OCI-LY7 (cell line): ENCODE measurements at regions not wholly inside any gene's neighbourhood (a gene's known extent, or its start where the extent isn't known, plus 50 kb on each side); places are given as distances from the start of the nearest gene placed in this dataset.

ENCODE experiments used
- BruUV-seq: library from RNA; stranded (reverse); fragments of 400-500 nt; replicated peaks from 2 replicates; lab custom pipeline; 2021; lab: Mats Ljungman, UMichigan
- CTCF ChIA-PET: fragments of 300-600 bp; sonication (Branson Sonifier 250); formaldehyde crosslinking; loops from one replicate; lab custom pipeline; 2022; ENCODE audit warnings: antibody characterized with exemption; ENCODE audit not compliant: unreplicated experiment; lab: Charles Lee
- POLR2A ChIA-PET: fragments of 300-600 bp; sonication (Branson Sonifier 250); formaldehyde crosslinking; loops from one replicate; lab custom pipeline; 2022; ENCODE audit warnings: antibody characterized with exemption; lab: Charles Lee
- DNase-seq: peaks from one replicate; pipeline ENCODE4 v3.0.0-alpha.2; 2015; ENCODE audit warnings: low spot score
- H2AFZ ChIP-seq: fragments of 200-600 bp; sonication (generic), shearing (Covaris generic); 2 replicates; pipeline ENCODE4 v1.6.1; 2014; ENCODE audit warnings: mild to moderate bottlenecking, antibody characterized with exemption, low read length, moderate library complexity
- H3K27ac ChIP-seq: fragments of 200-600 bp; sonication (generic); 2 replicates; pipeline ENCODE4 v1.5.1; 2014; ENCODE audit warnings: mixed run types, low read depth, mild to moderate bottlenecking, moderate library complexity, low read length, inconsistent platforms; ENCODE audit not compliant: poor library complexity, severe bottlenecking
- H3K36me3 ChIP-seq: fragments of 200-600 bp; sonication (generic); 2 replicates; pipeline ENCODE4 v1.6.1; 2014; ENCODE audit warnings: mild to moderate bottlenecking, antibody characterized with exemption, low read length, moderate library complexity, mixed read lengths; ENCODE audit not compliant: insufficient read depth
- H3K4me1 ChIP-seq: fragments of 200-600 bp; sonication (generic); 2 replicates; pipeline ENCODE4 v1.5.1; 2014; ENCODE audit warnings: mild to moderate bottlenecking, low read length; ENCODE audit not compliant: insufficient read depth, poor library complexity, severe bottlenecking
- H3K4me2 ChIP-seq: fragments of 200-600 bp; sonication (generic); 2 replicates; pipeline ENCODE4 v1.6.1; 2014; ENCODE audit warnings: mild to moderate bottlenecking, low read length
- H3K4me3 ChIP-seq: fragments of 200-600 bp; sonication (generic); 2 replicates; pipeline ENCODE4 v1.5.1; 2014; ENCODE audit warnings: mild to moderate bottlenecking, low read depth, low read length; ENCODE audit not compliant: poor library complexity, severe bottlenecking
- H3K79me2 ChIP-seq: fragments of 200-600 bp; sonication (generic); 2 replicates; pipeline ENCODE4 v1.6.1; 2016; ENCODE audit warnings: low read depth, mild to moderate bottlenecking, low read length, moderate library complexity, mixed read lengths; ENCODE audit not compliant: insufficient read depth
- H3K9me2 ChIP-seq: fragments of 200-600 bp; sonication (generic); 2 replicates; pipeline ENCODE4 v1.6.1; 2016; ENCODE audit warnings: mild to moderate bottlenecking, low read length, mixed read lengths; ENCODE audit not compliant: insufficient read depth
- H3K9me3 ChIP-seq: fragments of 200-600 bp; sonication (generic); 2 replicates; pipeline ENCODE4 v1.6.1; 2014; ENCODE audit warnings: mild to moderate bottlenecking, mixed run types, low read length, mixed read lengths
- H4K20me1 ChIP-seq: fragments of 200-600 bp; sonication (generic); 2 replicates; pipeline ENCODE4 v1.6.1; 2014; ENCODE audit warnings: mild to moderate bottlenecking, antibody characterized with exemption, low read length, moderate library complexity, mixed read lengths; ENCODE audit not compliant: insufficient read depth
- EZH2phosphoT487 ChIP-seq: fragments of 200-600 bp; sonication (generic); IDR thresholded peaks from 2 replicates; pipeline ENCODE4 v1.6.1; 2018; ENCODE audit warnings: low read depth, borderline replicate concordance, mild to moderate bottlenecking, mixed run types, antibody characterized with exemption, low read length, moderate library complexity, mixed read lengths
- intact Hi-C: fragments of 100-400 bp; cut with micrococcal nuclease; formaldehyde crosslinking; loops from one replicate; pipeline ENCODE4 v1.10.0; 2022; ENCODE audit not compliant: unreplicated experiment
- TF ChIP-seq, protein P1 (sequence below): fragments of 200-600 bp; sonication (generic); conservative IDR thresholded peaks from 2 replicates; pipeline ENCODE4 v1.5.1; 2014; ENCODE audit warnings: mild to moderate bottlenecking, antibody characterized with exemption, low read length, moderate library complexity, mixed read lengths

- CTCF ChIA-PET, result no interaction called here
- no peaks in the 10 kb centered on the region for H3K79me2 ChIP-seq
Observed at GRCh38 chr11:112439614-112440013, 179.0 kb upstream of the PLET1 start.

GRCh38 chr11:112440518-112440917 lies 179.9 kb upstream of the PLET1 start:
- Histone ChIP-seq H3K36me3 (no peaks in the 10 kb centered on the region), H2AFZ (no peak overlapping the region), H3K4me3 (no peak overlapping the region), H4K20me1 (no peaks in the 10 kb centered on the region), H3K79me2 (no peaks in the 10 kb centered on the region), H3K27ac (no peak overlapping the region), H3K4me1 (no peaks in the 10 kb centered on the region), H3K9me3 (peaks cover 15% of the 10 kb centered on the region; the same call in 1 of the 2 replicates), H3K9me2 (no peaks in the 10 kb centered on the region), H3K4me2 (no peak overlapping the region)
- CTCF ChIA-PET, result interaction anchor here (1.0 kb wide), 1 partner anchor 22 kb away, joined by 3 read pairs; no protein-coding TSS in a partner anchor
- no peak for TF ChIP-seq EZH2phosphoT487
- TF ChIP-seq, protein P1, sequence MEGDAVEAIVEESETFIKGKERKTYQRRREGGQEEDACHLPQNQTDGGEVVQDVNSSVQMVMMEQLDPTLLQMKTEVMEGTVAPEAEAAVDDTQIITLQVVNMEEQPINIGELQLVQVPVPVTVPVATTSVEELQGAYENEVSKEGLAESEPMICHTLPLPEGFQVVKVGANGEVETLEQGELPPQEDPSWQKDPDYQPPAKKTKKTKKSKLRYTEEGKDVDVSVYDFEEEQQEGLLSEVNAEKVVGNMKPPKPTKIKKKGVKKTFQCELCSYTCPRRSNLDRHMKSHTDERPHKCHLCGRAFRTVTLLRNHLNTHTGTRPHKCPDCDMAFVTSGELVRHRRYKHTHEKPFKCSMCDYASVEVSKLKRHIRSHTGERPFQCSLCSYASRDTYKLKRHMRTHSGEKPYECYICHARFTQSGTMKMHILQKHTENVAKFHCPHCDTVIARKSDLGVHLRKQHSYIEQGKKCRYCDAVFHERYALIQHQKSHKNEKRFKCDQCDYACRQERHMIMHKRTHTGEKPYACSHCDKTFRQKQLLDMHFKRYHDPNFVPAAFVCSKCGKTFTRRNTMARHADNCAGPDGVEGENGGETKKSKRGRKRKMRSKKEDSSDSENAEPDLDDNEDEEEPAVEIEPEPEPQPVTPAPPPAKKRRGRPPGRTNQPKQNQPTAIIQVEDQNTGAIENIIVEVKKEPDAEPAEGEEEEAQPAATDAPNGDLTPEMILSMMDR, result no peak
- POLR2A ChIA-PET, result no interaction called here
- no TSS peak for BruUV-seq
- no peak for DNase-seq
- intact Hi-C loops, result no loop called here

More at GRCh38 chr11:112439614-112440013, 179.0 kb upstream of the PLET1 start:
- no peak for DNase-seq
- Histone ChIP-seq H3K27ac (no peak overlapping the region), H3K4me1 (no peaks in the 10 kb centered on the region), H3K4me2 (no peak overlapping the region), H3K9me2 (no peaks in the 10 kb centered on the region), H3K4me3 (no peak overlapping the region), H2AFZ (no peak overlapping the region), H3K9me3 (peaks cover 7% of the 10 kb centered on the region; the same call in 1 of the 2 replicates), H4K20me1 (no peaks in the 10 kb centered on the region), H3K36me3 (no peaks in the 10 kb centered on the region)
- no TSS peak for BruUV-seq
- TF ChIP-seq, protein P1, result no peak
- no peak for TF ChIP-seq EZH2phosphoT487
- POLR2A ChIA-PET, result no interaction called here
- intact Hi-C loops, result no loop called here

- no peak for DNase-seq
- no peak overlapping the region for H2AFZ ChIP-seq
- ChIA-PET CTCF (no interaction called here), POLR2A (no interaction called here)
- H3K79me2 ChIP-seq, result no peaks in the 10 kb centered on the region
- TF ChIP-seq, protein P1, result no peak
- TF ChIP-seq EZH2phosphoT487, result no peak
- H3K27ac ChIP-seq, result no peak overlapping the region
- H3K4me2 ChIP-seq, result no peak overlapping the region
- H3K4me3 ChIP-seq, result no peak overlapping the region
- intact Hi-C loops, result no loop called here
- no TSS peak for BruUV-seq
- 0 out of 2 replicates have a peak, but pooled peaks cover 9% of the 10 kb centered on the region for H3K9me3 ChIP-seq
- no peaks in the 10 kb centered on the region for H3K9me2 ChIP-seq
- H3K4me1 ChIP-seq, result no peaks in the 10 kb centered on the region
- no peaks in the 10 kb centered on the region for H4K20me1 ChIP-seq
- H3K36me3 ChIP-seq, result no peaks in the 10 kb centered on the region
Observed at GRCh38 chr11:112448168-112448567, 187.5 kb upstream of the PLET1 start.
